Ovary (tissue), 3 donors: ENCODE measurements at regions not wholly inside any gene's neighbourhood (a gene's known extent, or its start where the extent isn't known, plus 50 kb on each side); places are given as distances from the start of the nearest gene placed in this dataset.

ENCODE experiments used
- EP300 ChIP-seq: sonication (generic); formaldehyde crosslinking; IDR thresholded peaks from one replicate; pipeline ENCODE4 v1.6.1; 2017; ENCODE audit warnings: antibody characterized with exemption
- POLR2A ChIP-seq: fragments of 450-650 bp; IDR thresholded peaks from one replicate; pipeline ENCODE4 v1.6.1; 2017; ENCODE audit warnings: antibody characterized with exemption, mild to moderate bottlenecking, moderate library complexity
- TF ChIP-seq, protein P1 (sequence below), 3 donors: fragments of 450-650 bp in 2 of 3; fragments of 200-600 bp in 1 of 3; IDR thresholded peaks; one replicate each; pipeline versions ENCODE4 v1.5.1 to v1.8.0; 2016 to 2022; ENCODE audit warnings: antibody characterized with exemption in 3 of 3, mild to moderate bottlenecking in 1 of 3
- donor health status: DM: no; HTN: no; CAD: no.

DNA sequence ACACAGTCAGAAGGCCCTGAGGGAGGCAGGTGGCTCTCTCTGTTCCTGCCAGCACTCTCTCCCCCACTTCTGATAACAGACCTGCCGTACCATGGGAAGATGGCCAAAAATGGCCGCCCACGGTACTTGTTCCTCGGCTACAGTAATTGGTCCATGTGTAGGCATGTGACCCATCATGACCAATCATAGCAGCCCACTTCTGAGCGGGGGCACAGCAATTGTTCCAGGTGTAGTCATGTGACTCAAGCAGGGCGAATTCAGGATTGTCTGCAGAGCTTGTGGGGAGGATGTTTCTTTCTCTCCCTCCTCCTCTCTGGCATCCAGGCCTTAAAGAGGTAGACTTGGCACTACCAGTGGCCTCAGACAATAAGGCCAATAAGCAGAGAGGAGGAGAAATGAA lies 250.4 kb downstream of the MRTFB start:
- TF ChIP-seq, protein P1, sequence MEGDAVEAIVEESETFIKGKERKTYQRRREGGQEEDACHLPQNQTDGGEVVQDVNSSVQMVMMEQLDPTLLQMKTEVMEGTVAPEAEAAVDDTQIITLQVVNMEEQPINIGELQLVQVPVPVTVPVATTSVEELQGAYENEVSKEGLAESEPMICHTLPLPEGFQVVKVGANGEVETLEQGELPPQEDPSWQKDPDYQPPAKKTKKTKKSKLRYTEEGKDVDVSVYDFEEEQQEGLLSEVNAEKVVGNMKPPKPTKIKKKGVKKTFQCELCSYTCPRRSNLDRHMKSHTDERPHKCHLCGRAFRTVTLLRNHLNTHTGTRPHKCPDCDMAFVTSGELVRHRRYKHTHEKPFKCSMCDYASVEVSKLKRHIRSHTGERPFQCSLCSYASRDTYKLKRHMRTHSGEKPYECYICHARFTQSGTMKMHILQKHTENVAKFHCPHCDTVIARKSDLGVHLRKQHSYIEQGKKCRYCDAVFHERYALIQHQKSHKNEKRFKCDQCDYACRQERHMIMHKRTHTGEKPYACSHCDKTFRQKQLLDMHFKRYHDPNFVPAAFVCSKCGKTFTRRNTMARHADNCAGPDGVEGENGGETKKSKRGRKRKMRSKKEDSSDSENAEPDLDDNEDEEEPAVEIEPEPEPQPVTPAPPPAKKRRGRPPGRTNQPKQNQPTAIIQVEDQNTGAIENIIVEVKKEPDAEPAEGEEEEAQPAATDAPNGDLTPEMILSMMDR (IDR thresholded peaks at IDR 0.05): no peak
- no peak for TF ChIP-seq EP300
- no peak for TF ChIP-seq POLR2A
